ENCODE measurements at regions not wholly inside any gene's neighbourhood (a gene's known extent, or its start where the extent isn't known, plus 50 kb on each side); places are given as distances from the start of the nearest gene placed in this dataset.

- TF ChIP-seq CTCF (conservative IDR thresholded peaks at IDR 0.05 in 1 of 2, IDR thresholded peaks at IDR 0.05 in 1 of 2; ENCODE audit: extremely low read depth in 1 of 2, insufficient read depth in 1 of 2, low read depth in 1 of 2, low read length in 2 of 2) (no peak), EZH2 (IDR thresholded peaks at IDR 0.05; ENCODE audit: borderline replicate concordance, low read length) (no peak)
Observed at GRCh38 chr5:68418680-68419079, 203.1 kb downstream of the PIK3R1 start.
